Brain pericyte (primary cell): ENCODE measurements at regions not wholly inside any gene's neighbourhood (a gene's known extent, or its start where the extent isn't known, plus 50 kb on each side); places are given as distances from the start of the nearest gene placed in this dataset.

Source experiments
- DNase-seq: peaks from one replicate; pipeline ENCODE4 v3.0.0-alpha.2; 2012; ENCODE audit warnings: low read depth, low spot score

GRCh38 chr2:65739927-65740326 lies 307.5 kb upstream of the SPRED2 start:
- no peak for DNase-seq

GRCh38 chr2:65737452-65738011 lies 305.1 kb upstream of the SPRED2 start:
- DNase-seq: no peak

- no peak for DNase-seq
Observed at GRCh38 chr2:65731476-65731875, 299.1 kb upstream of the SPRED2 start.

- no peak for DNase-seq
Observed at GRCh38 chr2:65730186-65730585, 297.8 kb upstream of the SPRED2 start.

GRCh38 chr2:65729246-65729645 lies 296.8 kb upstream of the SPRED2 start:
- DNase-seq: no peak

GRCh38 chr2:65728477-65729180 lies 296.2 kb upstream of the SPRED2 start:
- no peak for DNase-seq

GRCh38 chr2:65727816-65728215 lies 295.4 kb upstream of the SPRED2 start:
- no peak for DNase-seq

- DNase-seq: no peak
Observed at GRCh38 chr2:65727381-65727780, 295.0 kb upstream of the SPRED2 start.

GRCh38 chr2:65724752-65725151 lies 292.4 kb upstream of the SPRED2 start:
- DNase-seq: no peak

GRCh38 chr2:65724336-65724735 lies 291.9 kb upstream of the SPRED2 start:
- no peak for DNase-seq

GRCh38 chr2:65722028-65722778 lies 289.8 kb upstream of the SPRED2 start:
- DNase-seq: no peak

GRCh38 chr2:65716698-65717097 lies 284.3 kb upstream of the SPRED2 start:
- no peak for DNase-seq

- DNase-seq: no peak
Observed at GRCh38 chr2:65715323-65715722, 282.9 kb upstream of the SPRED2 start.

- DNase-seq: no peak
Observed at GRCh38 chr2:65714866-65715265, 282.5 kb upstream of the SPRED2 start.

- DNase-seq: no peak
Observed at GRCh38 chr2:65711863-65712262, 279.5 kb upstream of the SPRED2 start.

- no peak for DNase-seq
Observed at GRCh38 chr2:65710779-65711295, 278.4 kb upstream of the SPRED2 start.

GRCh38 chr2:65710356-65710755 lies 278.0 kb upstream of the SPRED2 start:
- no peak for DNase-seq

GRCh38 chr2:65708086-65708485 lies 275.7 kb upstream of the SPRED2 start:
- DNase-seq: no peak

- no peak for DNase-seq
Observed at GRCh38 chr2:65706411-65706810, 274.0 kb upstream of the SPRED2 start.

- DNase-seq: no peak
Observed at GRCh38 chr2:65701191-65701590, 268.8 kb upstream of the SPRED2 start.

GRCh38 chr2:65700720-65701119 lies 268.3 kb upstream of the SPRED2 start:
- no peak for DNase-seq

GRCh38 chr2:65700004-65700651 lies 267.7 kb upstream of the SPRED2 start:
- DNase-seq: no peak
